ENCODE measurements at regions not wholly inside any gene's neighbourhood (a gene's known extent, or its start where the extent isn't known, plus 50 kb on each side); places are given as distances from the start of the nearest gene placed in this dataset.

GRCh38 chr13:47472516-47472915 lies 528.6 kb downstream of the SUCLA2 start:
- TF ChIP-seq, protein P1, sequence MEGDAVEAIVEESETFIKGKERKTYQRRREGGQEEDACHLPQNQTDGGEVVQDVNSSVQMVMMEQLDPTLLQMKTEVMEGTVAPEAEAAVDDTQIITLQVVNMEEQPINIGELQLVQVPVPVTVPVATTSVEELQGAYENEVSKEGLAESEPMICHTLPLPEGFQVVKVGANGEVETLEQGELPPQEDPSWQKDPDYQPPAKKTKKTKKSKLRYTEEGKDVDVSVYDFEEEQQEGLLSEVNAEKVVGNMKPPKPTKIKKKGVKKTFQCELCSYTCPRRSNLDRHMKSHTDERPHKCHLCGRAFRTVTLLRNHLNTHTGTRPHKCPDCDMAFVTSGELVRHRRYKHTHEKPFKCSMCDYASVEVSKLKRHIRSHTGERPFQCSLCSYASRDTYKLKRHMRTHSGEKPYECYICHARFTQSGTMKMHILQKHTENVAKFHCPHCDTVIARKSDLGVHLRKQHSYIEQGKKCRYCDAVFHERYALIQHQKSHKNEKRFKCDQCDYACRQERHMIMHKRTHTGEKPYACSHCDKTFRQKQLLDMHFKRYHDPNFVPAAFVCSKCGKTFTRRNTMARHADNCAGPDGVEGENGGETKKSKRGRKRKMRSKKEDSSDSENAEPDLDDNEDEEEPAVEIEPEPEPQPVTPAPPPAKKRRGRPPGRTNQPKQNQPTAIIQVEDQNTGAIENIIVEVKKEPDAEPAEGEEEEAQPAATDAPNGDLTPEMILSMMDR (IDR thresholded peaks at IDR 0.05; ENCODE audit: poor library complexity), result no peak
- TF ChIP-seq EZH2 (IDR thresholded peaks at IDR 0.05; ENCODE audit: borderline replicate concordance) (no peak), EZH2phosphoT487 (IDR thresholded peaks at IDR 0.05; ENCODE audit: low read depth, severe bottlenecking, unreplicated experiment) (no peak)

Measured in hepatocyte (in vitro differentiated cells).